H1 (cell line): ENCODE measurements at regions not wholly inside any gene's neighbourhood (a gene's known extent, or its start where the extent isn't known, plus 50 kb on each side); places are given as distances from the start of the nearest gene placed in this dataset.

Experiments
- CTCF ChIA-PET: fragments of 300-600 bp; sonication (Branson Sonifier 250); formaldehyde crosslinking; loops from one replicate; lab custom pipeline; 2021; ENCODE audit not compliant: partially characterized antibody; lab: Charles Lee
- POLR2A ChIA-PET: fragments of 300-600 bp; sonication (Branson Sonifier 250); formaldehyde crosslinking; loops from one replicate; lab custom pipeline; 2021; ENCODE audit warnings: inconsistent platforms; ENCODE audit not compliant: partially characterized antibody; lab: Charles Lee
- DNase-seq, 2 experiments: peaks; one replicate each; pipeline versions ENCODE4 v3.0.0 to v3.0.0-alpha.2; 2010 to 2022; ENCODE audit warnings: low spot score in 2 of 2, low read depth in 1 of 2, mixed read lengths in 1 of 2
- FAIRE-seq: peaks from 2 replicates; lab custom pipeline; 2011; peaks lifted over from hg19 to GRCh38; lab: Jason Lieb, UNC
- H2AFZ ChIP-seq: 2 replicates; pipeline ENCODE4 v1.8.1; 2012; ENCODE audit warnings: low read length, inconsistent platforms
- H2AK5ac ChIP-seq: 2 replicates; pipeline ENCODE4 v1.6.1; 2013; ENCODE audit warnings: low read depth, low read length
- H2BK120ac ChIP-seq: replicated peaks from 2 replicates; pipeline ENCODE3; 2013; ENCODE audit warnings: low read depth, low read length, inconsistent platforms
- H2BK12ac ChIP-seq: 2 replicates; pipeline ENCODE4 v1.6.1; 2013; ENCODE audit warnings: low read depth, low read length
- H2BK15ac ChIP-seq: 2 replicates; pipeline ENCODE4 v1.6.1; 2013; ENCODE audit warnings: low read length
- H2BK20ac ChIP-seq: 2 replicates; pipeline ENCODE4 v1.6.1; 2013; ENCODE audit warnings: low read length
- H2BK5ac ChIP-seq: 2 replicates; pipeline ENCODE4 v1.6.1; 2013; ENCODE audit warnings: low read depth, low read length
- H3K14ac ChIP-seq: 2 replicates; pipeline ENCODE4 v1.6.1; 2013; ENCODE audit warnings: inconsistent platforms; ENCODE audit not compliant: insufficient read length
- H3K18ac ChIP-seq: 2 replicates; pipeline ENCODE4 v1.6.1; 2013; ENCODE audit warnings: low read length; ENCODE audit errors: extremely low read depth
- H3K23ac ChIP-seq: 2 replicates; pipeline ENCODE4 v1.6.1; 2013; ENCODE audit warnings: inconsistent platforms; ENCODE audit not compliant: insufficient read length
- H3K23me2 ChIP-seq: 2 replicates; pipeline ENCODE4 v1.6.1; 2013; ENCODE audit warnings: low read depth, low read length
- H3K27ac ChIP-seq: 2 replicates; pipeline ENCODE4 v1.6.1; 2011; ENCODE audit warnings: low read depth, low read length, inconsistent platforms
- H3K27me3 ChIP-seq, 4 experiments: replicated peaks in 1 of 4; 1 replicate in 1 of 4; 2 replicates in 3 of 4; pipeline versions ENCODE4 v1.6.1 to v1.8.1; 2011 to 2013; ENCODE audit warnings: low read length in 3 of 4, mild to moderate bottlenecking in 3 of 4, inconsistent platforms in 2 of 4, mixed read lengths in 2 of 4, moderate library complexity in 1 of 4; ENCODE audit not compliant: control insufficient read depth in 3 of 4, insufficient read depth in 3 of 4; ENCODE audit errors: extremely low read depth in 1 of 4
- H3K36me3 ChIP-seq, 4 experiments: 2 replicates each; pipeline versions ENCODE4 v1.6.1 to v1.8.1; 2011 to 2013; ENCODE audit warnings: mild to moderate bottlenecking in 4 of 4, low read length in 3 of 4, moderate library complexity in 2 of 4, control low read depth in 1 of 4, inconsistent platforms in 1 of 4; ENCODE audit not compliant: insufficient read depth in 4 of 4, control insufficient read depth in 2 of 4
- H3K4ac ChIP-seq: replicated peaks from 2 replicates; pipeline ENCODE3; 2013; ENCODE audit warnings: low read length, low read depth, mixed read lengths, inconsistent platforms; ENCODE audit not compliant: insufficient read length
- H3K4me1 ChIP-seq, 4 experiments: replicated peaks in 1 of 4; 1 replicate in 1 of 4; 2 replicates in 3 of 4; pipeline versions ENCODE4 v1.6.1 to v1.8.1; 2011 to 2013; ENCODE audit warnings: low read length in 3 of 4, inconsistent platforms in 2 of 4, mixed read lengths in 1 of 4; ENCODE audit not compliant: insufficient read depth in 4 of 4, control insufficient read depth in 3 of 4
- H3K4me2 ChIP-seq, 2 experiments: 2 replicates each; pipeline versions ENCODE4 v1.6.1 to v1.8.1; 2011 to 2013; ENCODE audit warnings: low read depth in 2 of 2, low read length in 2 of 2, control low read depth in 1 of 2, inconsistent platforms in 1 of 2, mild to moderate bottlenecking in 1 of 2; ENCODE audit not compliant: insufficient read depth in 1 of 2
- H3K4me3 ChIP-seq, 4 experiments: fragments of 200-600, 300-600 bp in 1 of 4; sonication (generic), shearing (Covaris generic), sonication (Bioruptor Twin) in 1 of 4; 2 replicates each; pipeline versions ENCODE4 v1.5.1 to v1.8.1; 2011 to 2016; ENCODE audit warnings: low read length in 4 of 4, low read depth in 3 of 4, control low read depth in 2 of 4, inconsistent platforms in 2 of 4, mild to moderate bottlenecking in 2 of 4, mixed read lengths in 1 of 4, moderate library complexity in 1 of 4; ENCODE audit not compliant: insufficient read depth in 2 of 4; ENCODE audit errors: extremely low read depth in 1 of 4
- H3K56ac ChIP-seq: replicated peaks from 2 replicates; pipeline ENCODE3; 2013; ENCODE audit warnings: low read depth, mild to moderate bottlenecking, mixed read lengths, low read length, inconsistent platforms; ENCODE audit not compliant: insufficient read length
- H3K79me1 ChIP-seq: 2 replicates; pipeline ENCODE4 v1.6.1; 2013; ENCODE audit warnings: low read depth, low read length, control low read depth
- H3K79me2 ChIP-seq, 2 experiments: 2 replicates each; pipeline versions ENCODE4 v1.6.1 to v1.8.1; 2012 to 2013; ENCODE audit warnings: low read length in 2 of 2, mild to moderate bottlenecking in 2 of 2, inconsistent platforms in 1 of 2; ENCODE audit not compliant: insufficient read depth in 2 of 2, control insufficient read depth in 1 of 2
- H3K9ac ChIP-seq, 4 experiments: replicated peaks in 1 of 4; 1 replicate in 1 of 4; 2 replicates in 3 of 4; pipeline versions ENCODE4 v1.6.1 to v1.8.1; 2011 to 2013; ENCODE audit warnings: low read depth in 3 of 4, low read length in 3 of 4, control low read depth in 2 of 4, mild to moderate bottlenecking in 2 of 4, moderate library complexity in 2 of 4, inconsistent platforms in 1 of 4; ENCODE audit errors: extremely low read depth in 1 of 4
- H3K9me3 ChIP-seq, 2 experiments: 2 replicates each; pipeline versions ENCODE4 v1.6.1 to v1.8.1; 2012 to 2013; ENCODE audit warnings: mild to moderate bottlenecking in 2 of 2, moderate library complexity in 2 of 2, control low read depth in 1 of 2, inconsistent platforms in 1 of 2, low read depth in 1 of 2, low read length in 1 of 2, mixed read lengths in 1 of 2; ENCODE audit not compliant: insufficient read depth in 2 of 2
- H4K20me1 ChIP-seq, 2 experiments: replicated peaks in 1 of 2; 2 replicates each; pipeline versions ENCODE3 to v1.8.1; 2011 to 2013; ENCODE audit warnings: inconsistent platforms in 2 of 2, low read length in 2 of 2, mild to moderate bottlenecking in 1 of 2; ENCODE audit not compliant: insufficient read depth in 2 of 2, control insufficient read depth in 1 of 2
- H4K5ac ChIP-seq: 2 replicates; pipeline ENCODE4 v1.6.1; 2013; ENCODE audit warnings: low read length, low read depth, mixed read lengths, inconsistent platforms; ENCODE audit not compliant: insufficient read length
- H4K8ac ChIP-seq: 2 replicates; pipeline ENCODE4 v1.8.0; 2013; ENCODE audit warnings: mild to moderate bottlenecking, moderate library complexity, low read length, inconsistent platforms; ENCODE audit not compliant: insufficient read depth; ENCODE audit errors: extremely low read depth
- H4K91ac ChIP-seq: replicated peaks from 2 replicates; pipeline ENCODE3; 2013; ENCODE audit warnings: low read length, mixed read lengths, inconsistent platforms; ENCODE audit not compliant: insufficient read length
- BCL11A ChIP-seq, 2 experiments: IDR thresholded peaks; one replicate each; pipeline ENCODE4 v1.6.1; 2011; ENCODE audit warnings: low read depth in 2 of 2, low read length in 2 of 2, mild to moderate bottlenecking in 2 of 2
- EZH2 ChIP-seq: fragments of 200-600 bp; sonication (generic); IDR thresholded peaks from 2 replicates; pipeline ENCODE4 v1.7.1; 2012; ENCODE audit warnings: low read depth, mild to moderate bottlenecking, moderate library complexity, low read length, inconsistent platforms; ENCODE audit not compliant: severe bottlenecking
- HDAC2 ChIP-seq, 2 experiments: fragments of 300-600 bp in 1 of 2; sonication (generic) in 1 of 2; IDR thresholded peaks; 2 replicates each; pipeline ENCODE4 v1.6.1; 2011 to 2012; ENCODE audit warnings: low read depth in 2 of 2, low read length in 2 of 2, mild to moderate bottlenecking in 2 of 2, moderate library complexity in 2 of 2, borderline replicate concordance in 1 of 2, inconsistent platforms in 1 of 2
- KDM1A ChIP-seq: fragments of 200-600, 300-600 bp; sonication (generic); IDR thresholded peaks from 2 replicates; pipeline ENCODE4 v1.7.1; 2016; ENCODE audit warnings: mild to moderate bottlenecking, low read length, borderline replicate concordance
- NRF1 ChIP-seq: IDR thresholded peaks from 2 replicates; pipeline ENCODE4 v1.6.1; 2011; ENCODE audit warnings: mild to moderate bottlenecking, low read depth, low read length, improper control_type of control experiment
- RFX5 ChIP-seq: IDR thresholded peaks from 2 replicates; pipeline ENCODE4 v1.6.1; 2011; ENCODE audit warnings: low read depth, low read length, improper control_type of control experiment, borderline replicate concordance
- SAP30 ChIP-seq: fragments of 300-600 bp; sonication (generic); IDR thresholded peaks from 2 replicates; pipeline ENCODE4 v1.7.1; 2012; ENCODE audit warnings: low read length, moderate library complexity, mild to moderate bottlenecking, inconsistent platforms; ENCODE audit not compliant: insufficient read depth, insufficient replicate concordance
- SIX5 ChIP-seq: IDR thresholded peaks from 2 replicates; pipeline ENCODE4 v1.6.1; 2011; ENCODE audit warnings: mild to moderate bottlenecking, low read depth, low read length
- SRF ChIP-seq: IDR thresholded peaks from 2 replicates; pipeline ENCODE4 v1.6.1; 2011; ENCODE audit warnings: mild to moderate bottlenecking, low read depth, low read length, moderate library complexity
- WGBS, 2 experiments: shearing (Covaris generic) in 1 of 2; methylation state at CpG; one replicate each; pipeline versions ENCODE4 v1.1.6 to v1.1.7; 2013 to 2015; ENCODE audit warnings: low lambda C conversion rate in 2 of 2, mixed read lengths in 2 of 2, inconsistent platforms in 1 of 2, low coverage in 1 of 2, missing lambda C conversion rate in 1 of 2; ENCODE audit not compliant: insufficient replicate concordance in 2 of 2, insufficient coverage in 1 of 2, insufficient read length in 1 of 2; ENCODE audit errors: extremely low coverage in 1 of 2, missing lambda C conversion rate in 1 of 2; 5-methylcytosine and 5-hydroxymethylcytosine counted together

DNA sequence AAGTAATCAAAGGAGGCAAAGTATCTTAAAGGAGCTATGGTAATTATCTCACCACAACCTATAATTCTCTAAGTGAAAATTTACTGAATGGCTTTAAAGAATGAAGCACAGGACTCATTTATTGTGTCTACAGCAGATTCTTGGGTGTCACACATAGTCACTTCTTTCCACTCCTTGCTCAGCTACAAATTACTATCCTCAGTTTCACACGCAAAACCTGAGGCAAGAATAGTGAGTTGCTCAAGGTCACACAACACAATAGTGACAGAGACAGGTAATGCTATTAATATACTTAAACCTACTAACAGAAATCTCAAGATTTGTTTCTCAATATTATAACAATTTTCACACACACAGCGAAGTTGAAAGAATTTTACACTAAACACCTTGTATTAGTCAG is 120.9 kb upstream of the STK32A start:
- Histone ChIP-seq H2BK12ac (no peak overlapping the region), H2AFZ (no peak overlapping the region), H3K4ac (no peak overlapping the region), H2BK5ac (no peak overlapping the region), H2BK120ac (no peak overlapping the region), H3K79me1 (no peaks in the 10 kb centered on the region), H3K9me3 (no peaks in the 10 kb centered on the region), H3K4me2 (no peak overlapping the region), H4K20me1 (no peaks in the 10 kb centered on the region), H3K4me1 (no peaks in the 10 kb centered on the region), H3K36me3 (no peaks in the 10 kb centered on the region), H3K23ac (no peak overlapping the region), H2BK20ac (no peak overlapping the region), H3K56ac (no peak overlapping the region), H3K27ac (no peak overlapping the region), H3K9ac (no peak overlapping the region), H4K5ac (no peak overlapping the region), H3K27me3 (no peaks in the 10 kb centered on the region), H3K23me2 (no peaks in the 10 kb centered on the region), H3K14ac (no peak overlapping the region), H4K91ac (no peak overlapping the region), H3K18ac (no peak overlapping the region), H3K79me2 (no peaks in the 10 kb centered on the region), H2AK5ac (no peak overlapping the region), H4K8ac (no peak overlapping the region), H3K4me3 (no peak overlapping the region), H2BK15ac (no peak overlapping the region)
- 82% methylated on average over 2 of the region's 2 CpGs; no CpG with 5 or more reads in 1 of the 2 experiments for WGBS, 2 experiments
- FAIRE-seq (no peak), DNase-seq (no peak)
- CTCF ChIA-PET = interaction anchor here (1.9 kb wide), 1 partner anchor 16 kb away, joined by 5 read pairs; no protein-coding TSS in a partner anchor
- POLR2A ChIA-PET = no interaction called here
- no peak for TF ChIP-seq SAP30
- no peak for TF ChIP-seq SIX5
- no peak for TF ChIP-seq BCL11A (IDR thresholded peaks at IDR 0.05; ENCODE audit: low read depth in 2 of 2, low read length in 2 of 2)
- no peak for TF ChIP-seq RFX5
- TF ChIP-seq KDM1A = no peak
- TF ChIP-seq NRF1 = no peak
- no peak for TF ChIP-seq EZH2
- no peak for TF ChIP-seq SRF
- TF ChIP-seq HDAC2 (IDR thresholded peaks at IDR 0.05; ENCODE audit: borderline replicate concordance in 1 of 2, low read depth in 2 of 2, low read length in 2 of 2) = no peak
